NK-92 treated with Interleukin-12 subunit alpha and Interleukin-12 subunit beta, amount 100 ng/mL, for 24 hours (cell line): ENCODE measurements at regions not wholly inside any gene's neighbourhood (a gene's known extent, or its start where the extent isn't known, plus 50 kb on each side); places are given as distances from the start of the nearest gene placed in this dataset.
"Not testable (repeated sequence)": the region's sequence is repeated elsewhere in the genome, so short reads cannot be mapped to it uniquely, and the experiment has no call there.

Experiments
- DNase-seq: peaks from one replicate; lab custom pipeline; 2025; lab: John Stamatoyannopoulos, UW

- DNase-seq: no peak
Observed at GRCh38 chr13:82593239-82593638, 1289.0 kb downstream of the SLITRK1 start.

DNA sequence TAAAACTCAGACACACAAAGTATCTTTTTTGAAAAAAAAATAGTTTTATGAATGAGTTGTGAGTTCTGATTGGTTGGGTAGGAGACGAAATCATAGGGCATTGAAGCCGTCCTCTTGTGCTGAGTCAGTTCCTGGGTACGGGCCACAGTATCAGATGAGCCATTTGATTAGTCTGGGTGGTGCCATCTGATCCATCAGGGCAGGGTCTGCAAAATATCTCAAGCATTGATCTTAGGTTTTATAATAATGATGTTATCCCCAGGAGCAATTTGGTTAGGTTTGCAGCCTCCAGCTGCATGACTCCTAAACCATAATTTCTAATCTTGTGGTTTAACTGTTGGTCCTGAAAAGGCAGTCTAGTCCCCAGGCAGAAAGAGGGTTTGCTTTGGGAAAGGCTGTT, 1310.6 kb downstream of the SLITRK1 start:
- DNase-seq: no peak

DNA sequence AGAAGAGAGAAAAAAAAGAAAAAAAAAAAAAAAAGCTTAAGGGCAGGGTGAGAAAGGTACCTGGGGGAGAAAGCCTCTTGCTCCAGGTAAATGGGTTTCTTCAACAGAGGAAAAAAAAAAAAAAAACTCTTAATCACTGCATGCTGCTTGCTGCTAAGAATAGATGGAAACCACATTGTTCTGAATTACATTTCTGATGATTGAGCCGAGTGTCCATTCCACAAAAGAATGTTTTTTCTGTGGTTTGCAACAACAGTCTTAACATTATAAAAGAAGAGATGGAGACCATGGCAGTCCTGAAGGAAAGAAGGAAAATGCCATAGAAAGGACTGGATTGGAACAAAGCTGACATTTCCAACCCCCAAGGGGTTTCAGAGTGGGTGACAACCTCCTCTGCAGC, 1312.7 kb downstream of the SLITRK1 start:
- no peak for DNase-seq

- DNase-seq: no peak
Observed at GRCh38 chr13:82566864-82567263, 1315.4 kb downstream of the SLITRK1 start.

GRCh38 chr13:82565201-82565600, 1317.1 kb downstream of the SLITRK1 start:
- DNase-seq: no peak

DNA sequence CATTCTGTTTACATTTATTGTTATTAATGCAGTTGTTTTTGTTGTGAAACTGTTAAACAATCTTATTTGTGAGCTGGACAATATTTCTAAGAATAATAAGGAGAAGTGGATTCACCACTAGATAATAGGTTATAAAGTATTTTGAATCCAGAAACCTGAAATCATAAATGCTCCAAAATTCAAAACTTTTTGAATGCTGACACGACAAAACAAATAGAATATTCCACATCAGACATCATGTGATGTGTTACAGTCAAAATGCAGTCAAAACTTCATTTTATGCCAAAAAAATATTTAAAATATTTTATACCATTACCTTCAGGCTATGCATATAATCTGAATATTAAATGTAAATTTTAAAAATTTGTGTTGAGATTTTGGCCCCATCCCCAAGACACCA, 1321.4 kb downstream of the SLITRK1 start:
- DNase-seq: no peak

GRCh38 chr13:82522872-82523271, 1359.4 kb downstream of the SLITRK1 start:
- DNase-seq: no peak

GRCh38 chr13:82506805-82507414, 1375.4 kb downstream of the SLITRK1 start:
- DNase-seq: no peak

- DNase-seq: no peak
Observed at GRCh38 chr13:82501834-82502233, 1380.4 kb downstream of the SLITRK1 start.

DNA sequence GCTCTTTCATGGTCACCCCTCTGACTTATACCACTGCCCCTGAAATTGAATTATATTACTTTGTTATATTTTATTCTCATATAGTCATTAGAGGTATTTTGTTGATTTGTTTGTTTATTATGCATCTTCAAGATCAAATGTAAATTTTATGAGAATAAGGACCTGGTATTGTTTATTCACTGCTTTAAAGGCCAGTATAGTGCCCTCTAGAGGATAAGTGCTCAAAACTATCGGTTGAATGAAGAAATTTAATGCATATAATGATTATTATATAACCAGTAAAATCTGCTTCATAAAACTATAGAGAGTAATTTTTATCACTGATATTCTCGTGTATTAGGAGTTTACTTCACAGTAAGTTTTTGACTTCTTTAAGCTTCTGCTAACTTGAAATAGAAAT, 1401.9 kb downstream of the SLITRK1 start:
- no peak for DNase-seq

DNA sequence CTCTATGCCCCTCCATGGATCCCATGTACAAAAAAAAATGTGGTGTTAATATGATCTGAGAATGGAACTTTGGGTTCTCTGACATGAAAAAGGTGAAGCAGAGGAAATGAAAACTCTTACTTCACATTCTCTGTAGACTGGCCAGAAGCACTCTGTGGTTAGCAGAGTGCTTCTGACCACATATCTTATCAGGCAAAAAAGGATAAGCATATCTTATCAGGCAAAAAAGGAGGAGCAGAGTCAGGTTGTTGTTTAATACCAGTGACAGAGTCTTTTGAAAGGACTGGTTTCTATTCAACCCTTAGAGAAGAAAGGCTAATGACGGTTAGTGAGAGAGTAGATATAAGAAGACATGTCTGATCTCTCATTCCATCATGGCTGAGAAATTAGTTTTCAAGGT, 1404.8 kb downstream of the SLITRK1 start:
- no peak for DNase-seq

DNA sequence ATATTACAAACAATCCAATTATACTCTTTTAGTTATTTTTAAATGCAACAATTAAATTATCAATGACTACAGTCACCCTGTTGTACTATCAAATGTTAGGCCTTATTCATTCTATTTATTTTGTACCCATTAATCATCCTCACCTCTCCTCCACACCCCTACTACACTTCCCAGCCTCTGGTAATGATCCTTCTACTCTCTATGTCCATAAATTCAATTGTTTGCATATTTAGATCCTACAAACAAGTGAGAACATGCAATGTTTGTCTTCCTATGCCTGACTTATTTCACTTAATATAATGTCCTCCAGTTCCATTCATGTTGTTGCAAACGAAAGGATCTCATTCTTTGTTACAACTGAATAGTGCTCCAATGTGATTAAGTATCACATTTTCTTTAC, 1414.6 kb downstream of the SLITRK1 start:
- no peak for DNase-seq

GRCh38 chr13:82459575-82459974, 1422.7 kb downstream of the SLITRK1 start:
- not testable (repeated sequence) for DNase-seq

GRCh38 chr13:82458169-82458568, 1424.1 kb downstream of the SLITRK1 start:
- DNase-seq: no peak

- not testable (repeated sequence) for DNase-seq
Observed at GRCh38 chr13:82457548-82457947, 1424.7 kb downstream of the SLITRK1 start.

GRCh38 chr13:82447416-82448077, 1434.7 kb downstream of the SLITRK1 start:
- no peak for DNase-seq

DNA sequence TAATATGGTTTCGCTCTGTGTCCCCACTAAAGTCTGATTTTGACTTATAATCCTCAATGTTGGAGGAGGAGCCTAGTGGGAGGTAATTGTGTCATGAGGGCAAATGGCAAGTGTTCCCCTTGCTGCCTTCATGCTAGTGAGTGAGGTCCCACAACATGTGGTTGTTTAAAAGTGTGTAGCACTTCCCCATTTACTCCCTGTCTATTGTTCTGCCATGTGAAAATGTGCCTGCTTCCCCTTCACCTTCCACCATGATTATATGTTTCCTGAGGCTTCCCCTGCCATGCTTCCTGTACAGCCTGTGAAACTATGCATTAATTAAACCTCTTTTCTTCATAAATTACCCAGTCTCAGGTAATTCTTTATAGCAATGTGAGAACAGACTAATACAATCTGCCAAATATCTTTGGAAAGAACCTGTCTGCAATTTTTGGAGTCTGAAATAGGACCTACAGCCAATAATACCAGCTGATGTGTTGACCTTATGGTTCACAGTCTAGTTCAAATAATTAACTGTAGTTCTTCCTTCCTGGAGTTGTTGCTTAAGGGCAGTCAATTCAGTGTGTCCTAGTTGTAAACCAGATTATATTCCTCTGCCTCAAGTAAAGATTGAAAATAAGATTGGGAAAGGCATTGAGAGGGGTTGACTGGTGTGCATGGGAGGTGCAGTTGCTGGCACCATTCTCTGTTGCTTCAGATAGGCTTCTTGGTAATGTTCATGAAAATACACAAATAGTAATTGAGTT, 1442.9 kb downstream of the SLITRK1 start:
- DNase-seq: no peak

DNA sequence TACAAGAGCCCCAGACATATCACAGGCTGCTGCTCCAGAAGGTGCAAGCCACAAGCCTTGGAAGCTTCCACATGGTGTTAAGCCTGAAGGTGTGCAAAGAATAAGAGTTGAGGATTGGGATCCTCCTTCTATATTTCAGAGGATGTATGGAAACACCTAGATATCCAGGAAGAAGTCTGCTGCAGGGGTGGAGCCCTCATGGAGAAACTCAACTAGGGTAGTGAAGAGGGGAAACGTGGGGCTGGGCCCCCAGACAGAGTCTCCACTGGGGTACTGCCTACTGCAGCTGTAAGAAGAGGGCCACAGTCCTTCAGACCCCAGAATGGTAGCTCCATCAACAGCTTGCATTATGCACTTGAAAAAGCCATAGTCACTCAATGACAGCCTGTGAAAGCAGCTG, 1444.0 kb downstream of the SLITRK1 start:
- DNase-seq: no peak

- DNase-seq: no peak
Observed at GRCh38 chr13:82436099-82436585, 1446.1 kb downstream of the SLITRK1 start.

- DNase-seq: no peak
Observed at GRCh38 chr13:82432949-82433348, 1449.3 kb downstream of the SLITRK1 start.

DNA sequence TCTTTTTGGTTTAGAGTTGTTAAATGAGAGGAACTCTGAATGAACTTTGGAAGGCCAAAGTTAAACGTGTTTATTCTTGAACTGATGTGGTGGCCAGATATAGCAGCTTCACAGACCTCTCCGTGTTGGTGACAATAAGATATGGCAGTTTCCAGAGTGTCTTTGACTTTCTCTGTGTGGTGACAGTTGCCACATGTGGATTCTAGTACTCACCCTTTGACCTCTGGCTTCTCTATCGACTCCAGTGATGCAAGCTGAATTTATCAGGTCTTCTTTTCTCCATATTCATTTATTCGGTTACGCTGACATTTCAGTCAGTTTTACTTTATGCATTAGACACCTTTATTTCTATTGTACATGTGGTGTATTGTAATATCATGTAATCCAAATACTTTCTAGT, 1469.5 kb downstream of the SLITRK1 start:
- no peak for DNase-seq

DNA sequence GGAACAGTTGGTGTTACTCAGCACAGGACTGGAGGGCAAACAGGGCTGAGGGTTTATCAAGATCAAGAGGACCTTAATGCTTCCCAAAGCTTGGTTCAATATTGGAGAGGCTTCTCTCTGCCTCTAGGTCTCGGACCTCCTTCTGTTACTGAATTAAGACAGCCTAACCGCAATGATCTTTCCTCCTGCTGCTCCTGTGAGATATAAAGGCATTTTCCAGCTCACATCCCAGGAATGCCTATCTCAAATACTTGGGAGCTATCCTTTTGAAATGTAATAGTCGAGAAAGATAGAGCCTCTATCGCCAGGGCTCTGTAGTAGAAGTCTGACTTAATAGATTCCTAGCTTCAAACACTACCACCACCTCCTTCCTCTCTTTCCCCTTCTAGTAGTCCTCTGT, 1475.0 kb downstream of the SLITRK1 start:
- DNase-seq: no peak

DNA sequence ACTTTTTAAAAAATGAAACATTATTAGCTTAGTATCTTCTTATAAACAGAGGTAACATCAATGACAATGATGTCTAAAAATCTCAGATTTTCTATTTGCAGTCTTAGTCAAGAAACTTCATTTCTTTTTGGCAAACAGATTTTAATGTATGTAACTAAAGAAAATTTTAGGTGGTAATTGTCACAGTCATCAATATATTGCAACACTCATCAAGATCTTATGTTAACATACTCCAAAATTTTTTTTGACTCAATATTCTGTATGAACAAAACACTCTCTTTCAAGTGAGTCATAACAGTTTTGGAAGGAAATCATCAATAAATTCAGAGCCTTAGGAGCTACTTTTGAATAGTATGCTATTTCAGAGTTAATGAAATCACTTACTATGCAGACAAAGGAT, 1507.6 kb downstream of the SLITRK1 start:
- DNase-seq: no peak
